ENCODE measurements at regions not wholly inside any gene's neighbourhood (a gene's known extent, or its start where the extent isn't known, plus 50 kb on each side); places are given as distances from the start of the nearest gene placed in this dataset.
A peak's percentile ranks its signal among the peaks of the same experiment; 100 is the strongest.

DNA sequence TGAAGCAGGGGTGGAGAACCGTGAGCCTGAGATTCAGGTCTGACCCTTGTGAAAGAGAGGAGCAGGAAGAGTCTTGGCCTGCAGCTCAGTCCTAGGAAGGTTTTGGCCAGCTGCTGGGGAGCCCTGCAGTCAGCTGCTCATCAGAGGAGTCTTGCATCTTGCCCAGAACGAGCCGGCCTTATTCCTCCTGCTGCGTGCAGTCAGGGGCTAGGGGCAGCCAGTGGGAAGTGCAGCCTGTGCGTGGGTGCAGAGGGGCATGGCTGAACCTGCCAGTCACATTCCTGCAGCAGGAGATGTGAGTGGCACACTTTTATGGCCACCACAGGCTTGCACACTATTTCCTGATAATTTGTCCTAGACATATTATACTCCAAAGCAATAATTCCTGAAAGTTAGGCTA lies 278.7 kb downstream of the NPR3 start:
- DNase-seq (ENCODE audit: low read depth, low spot score), result no peak

DNA sequence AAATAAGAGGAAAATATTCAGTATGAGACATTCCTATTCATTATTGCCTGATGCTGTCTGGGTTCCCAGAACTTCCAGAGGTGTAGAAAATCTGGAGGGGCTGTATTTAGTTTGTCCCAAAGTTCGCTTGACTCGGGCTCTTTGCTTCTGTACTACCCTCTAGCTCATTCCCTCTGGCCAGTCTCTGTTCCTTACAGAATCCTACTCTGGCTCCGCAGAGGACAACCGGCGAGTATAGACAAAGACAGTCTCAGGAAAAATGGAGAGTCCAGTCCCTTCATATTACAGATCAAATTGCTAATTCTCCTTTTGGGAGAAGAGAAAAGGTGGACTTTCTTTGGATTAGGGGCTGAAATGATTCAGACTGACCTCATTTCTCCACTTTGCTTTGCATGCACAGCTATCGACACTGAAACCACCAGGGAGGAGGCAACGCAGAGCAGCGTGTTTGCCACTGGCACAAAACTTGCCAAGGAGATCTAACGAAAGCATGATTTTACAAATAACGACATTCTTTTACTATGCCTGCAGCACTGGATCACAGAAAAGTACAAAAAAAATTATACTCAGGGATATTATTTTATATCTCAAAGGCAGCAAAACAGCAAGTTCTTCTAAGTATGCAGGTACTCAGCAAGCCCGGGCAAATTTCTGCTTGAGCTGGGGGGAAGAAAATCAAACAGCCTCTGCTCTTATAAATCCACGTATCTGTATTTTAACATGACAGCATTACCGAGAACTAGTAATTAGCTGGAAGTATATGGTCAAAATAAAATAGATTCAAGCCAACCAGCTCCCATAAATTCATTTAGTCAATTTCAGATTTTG lies 279.7 kb downstream of the NPR3 start:
- DNase-seq (ENCODE audit: low read depth, low spot score), result no peak

DNA sequence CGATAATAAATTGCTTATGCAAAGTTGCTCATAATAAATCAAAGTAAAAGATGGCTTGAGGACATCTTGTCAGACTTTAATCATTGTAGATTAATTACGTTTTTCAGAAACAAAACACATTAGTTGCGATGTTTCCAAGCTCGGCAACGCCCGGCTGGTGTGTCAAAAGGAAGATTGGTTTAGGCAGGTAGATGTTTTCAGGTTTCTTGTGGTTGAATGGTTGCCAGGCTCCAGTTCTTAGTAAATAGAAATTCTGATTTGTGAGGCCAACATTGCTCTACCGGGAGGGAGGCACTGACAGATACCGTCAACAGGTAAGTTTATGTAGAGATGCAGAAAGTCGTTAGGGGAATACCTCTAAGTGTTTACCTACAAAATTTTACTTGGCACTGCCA lies 280.3 kb downstream of the NPR3 start:
- no peak for DNase-seq (ENCODE audit: low read depth, low spot score)

DNA sequence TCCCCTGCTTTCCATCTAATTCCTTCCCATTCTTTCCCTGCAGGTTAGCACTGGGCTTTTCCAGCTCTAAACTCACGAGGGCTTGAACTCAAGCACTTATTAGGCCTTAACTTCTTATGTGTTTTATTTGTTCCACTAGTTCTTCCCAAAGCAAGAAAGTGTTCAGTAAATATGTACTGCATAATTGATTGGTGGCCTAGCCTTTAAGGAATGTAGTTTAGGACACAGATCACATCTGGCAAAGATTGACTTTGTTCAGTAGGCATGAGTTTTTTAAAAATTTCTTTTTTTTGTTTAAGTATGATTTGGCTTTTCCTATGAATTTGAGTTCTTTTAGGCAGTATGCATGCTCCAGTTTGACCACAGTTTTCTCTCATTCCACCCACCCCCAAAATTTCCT lies 285.2 kb downstream of the NPR3 start:
- DNase-seq (ENCODE audit: low read depth, low spot score), result no peak

DNA sequence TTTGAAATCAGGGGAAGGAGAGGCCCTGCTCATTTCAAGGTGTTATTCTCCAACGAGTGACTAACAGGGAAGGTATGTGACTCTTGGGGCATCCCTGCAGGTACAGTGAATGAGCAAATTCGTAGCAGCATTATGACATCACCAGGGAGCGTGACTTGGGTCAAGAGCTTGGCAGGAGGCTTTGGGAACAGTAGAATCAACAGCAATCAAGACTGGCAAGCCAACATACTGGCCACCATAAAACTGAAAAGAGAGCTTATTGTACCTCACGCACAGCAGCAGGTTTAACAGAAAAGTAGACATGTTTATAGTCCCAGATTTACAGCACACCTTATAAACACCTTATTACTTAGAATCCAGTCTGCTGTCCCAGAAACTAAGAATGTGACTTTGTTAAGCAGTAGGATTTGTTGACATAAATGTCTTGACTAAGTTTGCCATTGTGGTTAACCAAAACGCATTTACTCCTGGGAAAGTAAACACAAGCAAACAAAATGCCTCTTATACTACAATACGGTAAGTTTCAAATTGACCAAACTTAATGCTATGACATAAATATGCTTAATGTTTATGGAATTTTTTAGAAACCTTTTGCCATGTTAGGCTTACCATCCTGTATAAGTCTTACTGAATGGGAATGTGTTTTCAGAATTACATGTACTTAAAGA lies 297.8 kb downstream of the NPR3 start:
- DNase-seq (ENCODE audit: low read depth, low spot score), result no peak

DNA sequence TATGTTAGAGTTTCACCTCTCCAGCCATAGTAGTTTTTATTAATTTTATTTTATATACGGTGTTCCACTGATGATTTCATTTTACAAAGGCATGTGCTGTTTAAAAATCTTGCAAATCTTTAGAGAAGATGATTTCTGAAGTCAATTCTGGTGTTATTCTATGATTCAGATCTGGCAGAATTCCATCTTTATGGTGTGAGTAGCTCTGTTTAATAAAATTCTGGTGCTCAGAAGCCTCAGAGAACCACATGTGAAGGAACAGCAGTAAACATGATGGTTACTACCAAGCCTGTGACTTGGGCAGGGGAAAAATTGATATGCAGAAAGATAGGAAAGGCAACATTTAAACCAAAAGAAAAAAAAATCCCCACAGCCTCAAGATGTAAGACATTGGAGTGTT lies 299.7 kb downstream of the NPR3 start:
- DNase-seq (ENCODE audit: low read depth, low spot score), result no peak

DNA sequence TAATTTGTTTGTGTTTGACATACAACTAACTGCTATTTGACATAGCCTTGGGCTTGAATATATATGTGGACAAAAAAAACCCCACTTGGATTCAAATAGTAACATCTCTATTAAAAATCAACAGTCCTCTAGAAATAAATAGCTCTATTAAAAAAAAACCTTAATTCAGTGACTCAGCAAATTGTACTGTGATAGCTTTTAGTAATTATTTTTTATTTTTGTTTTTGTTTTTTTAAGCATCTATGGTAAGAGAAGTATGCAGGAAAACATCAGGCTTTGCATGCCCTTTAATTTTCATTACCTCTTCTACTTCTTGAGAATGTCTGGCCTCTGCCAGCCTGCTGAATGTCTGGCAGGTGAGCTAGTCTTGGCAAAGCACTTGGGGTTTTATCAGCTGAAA lies 300.7 kb downstream of the NPR3 start:
- no peak for DNase-seq (ENCODE audit: low read depth, low spot score)

DNA sequence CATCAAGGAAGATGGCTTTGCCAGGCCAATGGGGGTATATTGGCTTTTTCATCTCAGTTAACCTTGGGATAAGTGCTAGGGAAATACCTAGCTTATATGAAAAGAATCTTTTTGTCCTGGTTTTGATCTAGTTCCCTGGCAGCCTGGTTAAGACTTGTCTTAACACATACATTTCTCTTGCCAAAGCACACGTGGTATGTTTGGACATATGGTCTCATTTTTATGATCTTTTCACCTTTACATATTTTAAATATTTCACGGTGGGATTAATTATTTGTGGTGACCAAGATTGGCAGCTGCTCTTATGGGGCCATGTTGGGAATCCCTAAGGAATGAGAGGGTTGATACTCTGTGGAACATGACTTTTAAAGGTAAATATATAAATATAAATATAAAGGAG lies 312.5 kb downstream of the NPR3 start:
- DNase-seq (ENCODE audit: low read depth, low spot score), result no peak

DNA sequence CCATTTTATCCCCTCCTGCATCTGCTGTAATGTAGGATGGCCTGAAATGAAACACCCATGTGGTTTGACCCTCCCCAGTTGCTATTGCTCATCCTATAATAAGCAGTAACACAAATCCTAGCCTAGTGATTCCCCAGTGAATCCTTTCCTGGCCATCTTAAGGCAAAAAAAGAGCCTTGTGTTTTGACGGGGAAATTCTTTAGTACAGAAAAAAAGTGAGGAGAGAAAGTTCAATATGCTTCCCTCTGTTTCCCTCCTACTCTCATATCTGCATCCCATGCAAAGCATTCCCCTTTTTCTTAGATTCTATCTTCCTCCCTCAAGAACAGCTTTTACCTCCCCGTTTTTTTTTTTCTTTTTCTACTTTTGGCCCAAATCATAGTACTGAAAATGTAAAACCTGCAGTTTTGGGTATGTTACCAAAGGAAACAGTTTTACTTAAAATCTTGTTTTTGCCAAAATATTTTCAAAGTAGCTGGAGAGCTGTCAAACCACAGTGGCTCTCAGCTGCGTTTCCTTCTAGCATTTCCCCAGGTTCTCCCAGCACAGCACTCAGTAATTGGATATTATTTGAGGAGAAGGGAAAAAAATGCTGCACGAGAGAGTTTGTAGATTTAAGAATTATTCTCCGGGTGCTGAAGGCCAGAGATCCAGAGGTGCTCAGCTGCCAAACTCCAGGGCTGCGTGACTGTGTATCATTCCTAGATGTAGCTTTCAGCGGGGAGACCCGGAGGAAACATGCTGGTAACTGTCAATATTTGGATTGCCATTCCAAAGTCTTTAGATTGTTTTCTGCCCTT lies 321.4 kb downstream of the NPR3 start:
- peak; percentile 35 for DNase-seq (ENCODE audit: low read depth, low spot score)

DNA sequence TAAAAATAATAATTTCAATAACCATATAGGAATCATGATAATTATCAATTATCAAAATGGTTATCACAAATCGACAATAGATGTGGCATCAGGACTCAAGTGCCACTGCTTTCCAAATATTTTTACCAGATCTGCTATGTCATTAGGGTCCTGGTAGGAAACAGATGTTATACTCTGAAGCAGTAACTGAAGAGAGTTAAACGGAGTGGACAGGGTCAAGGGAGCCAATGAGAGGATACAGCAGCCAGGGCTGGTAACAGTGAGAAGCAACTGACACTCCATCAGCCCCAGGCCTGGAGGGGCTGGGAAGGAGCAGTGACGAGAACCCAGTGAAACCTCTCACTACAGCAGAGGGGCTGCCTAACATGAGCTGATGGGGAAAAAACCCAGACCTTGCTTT lies 322.4 kb downstream of the NPR3 start:
- no peak for DNase-seq (ENCODE audit: low read depth, low spot score)

DNA sequence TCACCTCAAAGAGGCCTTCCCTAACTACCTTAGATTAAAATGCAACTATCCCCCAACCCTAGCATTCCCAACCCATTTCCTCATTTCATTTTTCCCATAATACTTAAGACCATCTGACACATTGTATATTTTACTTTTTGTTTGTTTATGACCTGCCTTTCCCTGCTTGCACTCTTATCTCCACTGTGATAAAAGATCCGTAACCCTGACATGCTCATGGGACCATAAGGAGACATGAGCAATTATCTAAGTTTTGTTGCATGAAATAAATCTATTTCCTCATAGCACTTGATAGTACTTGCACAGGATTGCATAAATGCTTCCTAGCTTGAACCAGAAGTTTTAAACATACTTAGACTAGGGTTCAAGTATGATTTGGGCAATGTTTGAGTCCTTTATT lies 323.7 kb downstream of the NPR3 start:
- DNase-seq (ENCODE audit: low read depth, low spot score), result no peak

DNA sequence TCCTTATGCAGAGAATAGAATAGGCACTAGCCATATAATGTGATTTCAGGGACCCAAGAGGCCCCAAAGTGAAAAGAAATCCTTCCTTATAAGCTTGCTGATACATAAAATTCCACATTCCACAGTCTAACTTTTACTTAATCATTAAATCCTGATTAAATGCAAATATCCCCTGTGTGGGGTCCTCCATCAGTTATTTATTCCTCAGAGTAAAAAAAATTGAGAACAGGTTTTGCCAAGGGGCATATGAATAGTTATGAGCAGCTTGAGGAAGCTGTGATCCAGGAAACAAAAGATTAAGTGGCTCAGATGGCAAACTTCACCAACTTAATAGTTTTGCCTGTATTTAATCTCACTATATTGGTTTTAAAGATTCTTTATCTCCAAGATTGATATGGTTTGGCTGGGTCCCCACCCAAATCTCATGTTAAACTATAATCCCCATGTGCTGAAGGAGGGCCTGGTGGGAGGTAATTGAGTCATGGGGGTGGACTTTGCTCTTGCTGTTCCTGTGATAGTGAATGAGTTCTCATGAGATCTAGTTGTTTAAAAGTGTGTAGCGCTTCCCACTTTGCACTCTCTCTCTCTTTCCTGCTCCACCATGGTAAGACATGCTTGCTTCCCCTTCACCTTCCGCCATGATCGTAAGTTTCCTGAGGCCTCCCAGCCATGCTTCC lies 324.9 kb downstream of the NPR3 start:
- no peak for DNase-seq (ENCODE audit: low read depth, low spot score)

DNA sequence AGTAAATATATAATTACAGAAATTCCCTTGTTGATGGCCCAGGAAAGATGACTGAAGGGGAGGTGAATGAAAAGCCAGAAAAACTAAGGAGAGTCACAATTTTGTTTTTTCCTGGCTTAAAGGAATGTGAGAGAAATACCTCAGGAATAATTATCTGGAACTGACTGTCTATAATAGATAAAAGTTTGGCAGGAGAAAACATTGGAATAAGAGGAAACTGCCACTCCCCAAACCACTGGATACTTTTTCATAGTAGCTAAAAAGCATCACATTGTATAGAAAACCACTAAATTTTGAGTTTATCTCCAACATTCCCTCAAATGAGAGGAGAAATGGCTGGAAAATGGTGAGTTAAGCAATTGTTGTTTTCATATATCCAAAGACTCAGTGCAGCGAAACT lies 326.0 kb downstream of the NPR3 start:
- DNase-seq (ENCODE audit: low read depth, low spot score), result no peak

DNA sequence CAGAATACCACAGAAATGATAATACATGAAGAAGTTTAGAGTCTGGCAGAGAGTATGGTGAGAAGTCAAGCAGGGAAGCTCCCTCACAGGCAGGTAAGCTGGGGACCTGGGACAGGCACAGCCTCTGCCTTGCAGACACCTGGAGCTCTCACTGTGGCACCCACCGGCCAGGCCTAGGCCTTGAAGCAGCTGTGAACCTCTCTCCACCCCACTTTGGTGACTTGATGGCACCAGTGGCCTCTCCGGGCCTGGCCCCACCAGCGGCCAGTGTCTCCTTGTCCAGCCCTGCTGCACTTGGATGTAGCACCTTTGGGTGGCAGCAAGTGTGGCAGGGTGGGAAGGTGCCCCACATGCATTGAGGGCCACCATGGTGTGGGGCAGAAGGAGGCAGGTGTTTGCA lies 330.5 kb downstream of the NPR3 start:
- no peak for DNase-seq (ENCODE audit: low read depth, low spot score)

DNA sequence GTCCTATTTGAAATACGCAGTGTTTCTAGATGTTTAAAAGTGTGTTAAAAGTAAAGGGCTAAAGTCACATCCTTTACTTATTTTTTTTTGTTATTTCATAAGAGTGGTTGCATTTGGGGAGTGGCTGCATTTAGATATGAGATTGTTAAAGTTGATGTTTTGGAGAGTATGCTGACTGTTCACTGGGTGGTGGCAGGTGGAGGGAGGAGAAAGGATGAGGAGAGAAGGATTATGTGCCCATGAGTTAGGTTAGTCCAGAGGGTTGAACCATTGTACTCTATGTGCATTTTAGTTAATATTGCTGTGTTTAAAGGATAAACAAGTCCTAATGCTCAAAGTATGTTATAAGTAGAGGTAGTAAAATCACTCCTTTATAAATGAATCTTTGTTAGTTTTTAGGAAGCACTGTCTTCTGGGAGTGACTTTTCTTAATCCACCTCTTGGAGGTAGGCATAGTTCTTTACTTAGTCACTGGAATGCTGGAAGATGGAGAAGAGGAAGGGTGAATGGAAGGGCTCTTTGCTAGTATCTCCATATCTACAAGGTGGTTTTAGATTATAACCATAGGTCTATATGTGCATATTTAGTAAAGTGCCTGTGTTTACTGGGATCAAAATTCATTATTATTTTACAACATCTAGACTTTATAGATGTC lies 332.3 kb downstream of the NPR3 start:
- DNase-seq (ENCODE audit: low read depth, low spot score), result no peak

DNA sequence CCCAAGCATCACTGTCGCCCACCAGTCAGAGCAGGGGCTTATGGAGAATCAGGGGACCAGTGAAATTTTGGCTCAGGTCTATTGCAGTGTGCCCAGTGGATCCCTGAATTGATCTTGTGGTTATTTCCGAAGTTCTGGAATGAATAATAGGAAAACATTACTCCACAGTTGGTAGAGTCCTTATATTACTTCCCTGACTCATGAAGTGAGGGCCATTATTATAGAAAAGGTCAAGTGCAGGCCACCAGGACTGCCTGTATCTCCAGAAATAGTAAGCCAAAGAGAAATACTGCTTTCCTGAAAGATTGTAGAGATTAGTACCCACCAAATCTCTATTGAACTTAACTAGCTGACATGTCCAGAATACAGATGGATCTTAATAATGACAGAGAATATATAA lies 335.0 kb downstream of the NPR3 start:
- no peak for DNase-seq (ENCODE audit: low read depth, low spot score)

DNA sequence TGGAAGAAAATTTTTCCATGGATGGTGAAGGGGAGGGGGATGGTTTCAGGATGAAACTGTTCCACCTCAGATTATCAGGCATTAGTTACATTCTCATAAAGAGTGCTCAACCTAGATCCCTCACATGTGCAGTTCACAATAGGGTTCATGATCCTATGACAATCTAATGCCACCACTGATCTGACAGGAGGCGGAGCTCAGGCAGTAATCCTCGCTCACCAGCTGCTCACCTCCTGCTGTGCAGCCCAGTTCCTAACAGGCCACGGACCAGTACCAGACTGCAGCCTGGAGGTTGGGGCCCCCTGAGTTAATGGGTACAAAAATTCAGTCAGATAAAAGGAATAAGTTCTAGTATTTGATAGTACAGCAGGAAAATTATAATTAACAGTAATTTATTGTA lies 337.2 kb downstream of the NPR3 start:
- no peak for DNase-seq (ENCODE audit: low read depth, low spot score)

DNA sequence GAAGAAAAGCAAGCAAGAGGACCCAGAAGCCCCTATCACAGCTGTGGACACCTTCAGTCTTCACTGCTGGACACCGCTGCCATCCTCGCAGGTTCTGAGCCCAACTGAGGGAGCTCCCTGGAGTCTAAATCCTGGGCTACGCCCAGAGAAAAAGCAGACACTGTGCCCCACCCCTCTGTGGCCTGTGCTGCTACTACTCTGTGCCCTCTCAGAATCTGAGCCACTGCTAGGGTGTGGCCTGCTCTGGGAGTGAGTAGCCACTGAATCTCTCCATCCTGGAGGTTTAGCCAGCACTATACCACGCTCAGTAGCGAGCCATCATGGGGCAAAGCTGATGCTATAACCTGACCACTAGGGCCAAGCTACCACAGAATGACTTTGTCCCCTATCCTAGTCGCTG lies 338.2 kb downstream of the NPR3 start:
- DNase-seq (ENCODE audit: low read depth, low spot score), result no peak

DNA sequence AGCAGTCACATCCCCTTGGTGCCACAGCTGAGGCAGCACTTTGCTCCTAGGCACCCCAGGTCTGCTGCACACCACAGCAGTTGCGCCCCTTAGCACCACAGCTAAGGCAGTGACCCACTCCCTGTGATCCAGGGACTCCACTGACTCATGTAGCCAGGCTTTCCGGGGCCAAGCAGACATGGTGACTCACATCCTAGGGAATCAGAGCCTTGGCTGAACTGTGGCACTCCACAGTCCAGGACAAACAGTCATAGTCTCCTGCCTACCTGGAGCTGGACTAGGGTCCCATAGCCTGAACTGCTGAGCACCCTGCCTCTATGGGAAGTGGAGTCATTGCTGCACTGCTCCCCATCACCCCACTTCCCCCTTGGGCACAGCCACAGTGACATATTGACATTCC lies 338.7 kb downstream of the NPR3 start:
- DNase-seq (ENCODE audit: low read depth, low spot score), result peak; percentile 77

DNA sequence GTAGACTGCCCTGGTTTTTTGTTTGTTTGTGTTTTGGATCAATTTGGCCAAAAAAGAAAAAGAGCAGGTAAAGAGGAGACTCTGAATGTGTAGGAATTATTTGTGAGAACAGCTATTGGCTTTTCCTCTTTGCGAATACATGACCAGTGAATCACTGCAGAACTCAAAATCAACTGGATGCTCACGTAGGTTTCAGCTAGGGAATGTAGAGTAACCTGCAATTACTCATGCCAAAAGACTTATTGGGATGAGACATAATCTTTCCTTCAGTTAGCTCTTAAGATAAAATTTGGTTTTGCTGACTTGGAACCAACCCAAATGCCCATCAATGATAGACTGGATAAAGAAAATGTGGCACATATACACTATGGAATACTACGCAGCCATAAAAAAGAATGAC lies 348.0 kb downstream of the NPR3 start:
- DNase-seq (ENCODE audit: low read depth, low spot score), result no peak

DNA sequence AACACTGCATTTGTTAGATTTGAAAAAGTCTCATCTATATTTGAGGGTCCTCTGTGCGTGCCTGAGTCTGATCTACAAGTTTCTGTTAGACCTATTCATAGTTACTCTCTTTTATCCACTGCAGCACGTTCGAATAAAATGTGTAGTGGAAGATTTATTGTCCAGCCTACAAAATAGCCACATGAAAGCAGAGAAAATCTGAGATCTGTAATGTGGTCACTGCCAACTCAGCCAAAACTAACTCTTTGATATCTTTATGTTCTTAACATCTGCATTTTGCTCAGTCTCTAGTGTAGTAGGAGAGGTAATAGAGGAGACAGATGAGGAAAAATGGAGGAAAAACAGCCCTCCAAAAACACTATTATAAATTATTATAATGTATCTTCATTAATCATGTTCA lies 354.0 kb downstream of the NPR3 start:
- no peak for DNase-seq (ENCODE audit: low read depth, low spot score)

DNA sequence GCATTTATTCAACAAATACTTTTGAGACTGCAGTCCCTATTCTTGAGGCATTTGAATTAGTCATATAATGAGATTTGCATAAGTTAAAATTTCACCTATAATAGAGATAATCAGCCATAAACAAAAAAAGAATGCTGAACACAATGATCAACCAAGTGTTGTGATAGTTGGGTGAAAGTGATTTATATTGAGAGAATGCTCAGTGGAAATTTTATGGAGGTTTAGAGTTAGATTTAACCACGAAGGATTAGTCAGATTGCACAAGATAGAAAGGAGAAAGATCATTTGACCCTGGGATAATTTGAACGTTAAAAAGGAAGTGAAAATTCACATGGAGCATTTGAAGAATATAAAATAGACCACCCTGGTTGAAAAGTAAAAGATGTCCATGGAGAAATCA lies 356.2 kb downstream of the NPR3 start:
- no peak for DNase-seq (ENCODE audit: low read depth, low spot score)

All from astrocyte of the hippocampus (primary cell).